ENCODE measurements at regions not wholly inside any gene's neighbourhood (a gene's known extent, or its start where the extent isn't known, plus 50 kb on each side); places are given as distances from the start of the nearest gene placed in this dataset.

- DNase-seq: no peak
- ATAC-seq: no peak
- intact Hi-C loops (cut with DNase I): no loop called here
- Histone ChIP-seq H3K4me1 (no peaks in the 10 kb centered on the region), H3K27me3 (no peaks in the 10 kb centered on the region), H3K4me3 (no peak overlapping the region), H3K9me3 (no peaks in the 10 kb centered on the region), H3K27ac (no peak overlapping the region), H3K36me3 (no peaks in the 10 kb centered on the region)
- WGBS, 2 donors: 41 to 44% methylated on average over 7 of the region's 7 CpGs
- no peak for FAIRE-seq
- TF ChIP-seq, protein P1, sequence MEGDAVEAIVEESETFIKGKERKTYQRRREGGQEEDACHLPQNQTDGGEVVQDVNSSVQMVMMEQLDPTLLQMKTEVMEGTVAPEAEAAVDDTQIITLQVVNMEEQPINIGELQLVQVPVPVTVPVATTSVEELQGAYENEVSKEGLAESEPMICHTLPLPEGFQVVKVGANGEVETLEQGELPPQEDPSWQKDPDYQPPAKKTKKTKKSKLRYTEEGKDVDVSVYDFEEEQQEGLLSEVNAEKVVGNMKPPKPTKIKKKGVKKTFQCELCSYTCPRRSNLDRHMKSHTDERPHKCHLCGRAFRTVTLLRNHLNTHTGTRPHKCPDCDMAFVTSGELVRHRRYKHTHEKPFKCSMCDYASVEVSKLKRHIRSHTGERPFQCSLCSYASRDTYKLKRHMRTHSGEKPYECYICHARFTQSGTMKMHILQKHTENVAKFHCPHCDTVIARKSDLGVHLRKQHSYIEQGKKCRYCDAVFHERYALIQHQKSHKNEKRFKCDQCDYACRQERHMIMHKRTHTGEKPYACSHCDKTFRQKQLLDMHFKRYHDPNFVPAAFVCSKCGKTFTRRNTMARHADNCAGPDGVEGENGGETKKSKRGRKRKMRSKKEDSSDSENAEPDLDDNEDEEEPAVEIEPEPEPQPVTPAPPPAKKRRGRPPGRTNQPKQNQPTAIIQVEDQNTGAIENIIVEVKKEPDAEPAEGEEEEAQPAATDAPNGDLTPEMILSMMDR (IDR thresholded peaks at IDR 0.05): no peak
Observed at GRCh38 chr20:22821081-22821727, 213.9 kb upstream of the SSTR4 start.

- Histone ChIP-seq H3K4me3 (no peak overlapping the region), H3K9me3 (no peaks in the 10 kb centered on the region), H3K27ac (no peak overlapping the region), H3K27me3 (no peaks in the 10 kb centered on the region), H3K36me3 (no peaks in the 10 kb centered on the region), H3K4me1 (no peaks in the 10 kb centered on the region)
- TF ChIP-seq, protein P1 (IDR thresholded peaks at IDR 0.05): no peak
- DNase-seq (no peak), FAIRE-seq (no peak), ATAC-seq (no peak)
- 75 to 83% methylated on average over 4 of the region's 4 CpGs for WGBS, 2 donors
- intact Hi-C loops (cut with DNase I): no loop called here
Observed at GRCh38 chr20:22821796-22822195, 213.3 kb upstream of the SSTR4 start.

DNA sequence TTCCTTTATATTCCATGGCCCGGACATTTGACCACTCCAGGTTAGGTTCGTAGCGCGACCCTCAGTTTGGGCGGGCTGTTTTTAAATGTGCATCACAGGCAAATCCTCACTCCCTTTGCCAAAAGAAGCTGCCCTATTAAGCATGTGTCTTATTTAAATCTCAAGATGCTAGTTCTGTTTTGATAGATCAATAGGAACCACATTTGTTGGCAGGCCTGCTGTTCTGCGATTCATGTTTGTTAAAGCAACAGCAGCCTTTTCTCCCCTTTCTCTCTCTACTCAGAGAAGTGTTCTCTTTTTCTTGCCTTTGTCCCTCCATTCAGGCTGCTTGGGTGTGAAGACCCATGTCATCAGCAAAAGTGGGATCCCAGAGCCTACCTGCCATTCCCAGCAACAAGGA lies 212.0 kb upstream of the SSTR4 start:
- TF ChIP-seq, protein P1 (IDR thresholded peaks at IDR 0.05): no peak
- no peaks in the 10 kb centered on the region for H3K27me3 ChIP-seq
- no peak overlapping the region for H3K4me3 ChIP-seq
- H3K27ac ChIP-seq: no peak overlapping the region
- 86 to 90% methylated on average over 6 of the region's 6 CpGs for WGBS, 2 donors
- intact Hi-C loops (cut with DNase I): no loop called here
- no peaks in the 10 kb centered on the region for H3K4me1 ChIP-seq
- no peak for ATAC-seq
- H3K36me3 ChIP-seq: no peaks in the 10 kb centered on the region
- DNase-seq: no peak
- FAIRE-seq: no peak
- no peaks in the 10 kb centered on the region for H3K9me3 ChIP-seq

GRCh38 chr20:22824077-22824476 lies 211.0 kb upstream of the SSTR4 start:
- 58 to 65% methylated on average over 3 of the region's 3 CpGs for WGBS, 2 donors
- DNase-seq (no peak), ATAC-seq (no peak), FAIRE-seq (no peak)
- H3K9me3 ChIP-seq: no peaks in the 10 kb centered on the region
- no peaks in the 10 kb centered on the region for H3K4me1 ChIP-seq
- H3K4me3 ChIP-seq: no peak overlapping the region
- H3K27ac ChIP-seq: no peak overlapping the region
- intact Hi-C loops (cut with DNase I): no loop called here
- H3K27me3 ChIP-seq: no peaks in the 10 kb centered on the region
- no peaks in the 10 kb centered on the region for H3K36me3 ChIP-seq
- TF ChIP-seq, protein P1 (IDR thresholded peaks at IDR 0.05): no peak

DNA sequence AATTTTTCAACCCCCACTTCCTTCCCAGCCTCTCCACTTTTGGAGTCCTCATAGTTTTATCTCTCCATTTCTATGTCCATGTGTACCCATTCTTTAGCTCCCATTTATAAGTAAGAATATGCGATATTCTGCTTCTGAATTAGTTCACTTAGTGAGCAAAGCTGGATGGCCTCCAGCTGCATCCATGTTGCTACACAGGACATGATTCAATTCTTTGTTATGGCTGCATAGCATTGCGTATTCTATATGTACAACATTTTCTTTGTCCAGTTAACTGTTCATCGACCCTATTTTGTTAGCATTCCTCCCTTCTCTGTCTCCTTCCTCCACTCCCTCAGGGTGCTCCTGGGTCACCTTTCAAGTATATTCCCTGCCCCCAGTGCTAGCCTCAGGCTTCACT lies 210.0 kb upstream of the SSTR4 start:
- TF ChIP-seq, protein P1 (IDR thresholded peaks at IDR 0.05): no peak
- H3K27me3 ChIP-seq: peaks cover 0 to 2% (median 0%) of the 10 kb centered on the region in 4 donors
- no peaks in the 10 kb centered on the region for H3K36me3 ChIP-seq
- intact Hi-C loops (cut with DNase I): no loop called here
- no peak for ATAC-seq
- no peak for DNase-seq
- WGBS, 2 donors: 74 to 80% methylated on average over 3 of the region's 3 CpGs
- no peak overlapping the region for H3K27ac ChIP-seq
- no peak overlapping the region for H3K4me3 ChIP-seq
- H3K4me1 ChIP-seq: no peaks in the 10 kb centered on the region
- H3K9me3 ChIP-seq: no peaks in the 10 kb centered on the region
- no peak for FAIRE-seq
